Right lobe of liver (tissue), 4 donors: ENCODE measurements at regions not wholly inside any gene's neighbourhood (a gene's known extent, or its start where the extent isn't known, plus 50 kb on each side); places are given as distances from the start of the nearest gene placed in this dataset.

Source experiments
- POLR2A ChIP-seq: fragments of 450-650 bp; IDR thresholded peaks from one replicate; pipeline ENCODE4 v1.6.1; 2017; ENCODE audit warnings: antibody characterized with exemption, mild to moderate bottlenecking
- TF ChIP-seq, protein P1 (sequence below), 4 donors: fragments of 200-600 bp in 3 of 4; fragments of 450-650 bp in 1 of 4; IDR thresholded peaks; one replicate each; pipeline versions ENCODE4 v1.5.1 to v1.8.0; 2016 to 2022; ENCODE audit warnings: antibody characterized with exemption in 4 of 4, mild to moderate bottlenecking in 2 of 4
- donor health status: DM: no; HTN: no; CAD: no.
- donor health status: DM: no; HTN: no; CAD: no.
- donor health status: DM: no; HTN: yes; CAD: no.

DNA sequence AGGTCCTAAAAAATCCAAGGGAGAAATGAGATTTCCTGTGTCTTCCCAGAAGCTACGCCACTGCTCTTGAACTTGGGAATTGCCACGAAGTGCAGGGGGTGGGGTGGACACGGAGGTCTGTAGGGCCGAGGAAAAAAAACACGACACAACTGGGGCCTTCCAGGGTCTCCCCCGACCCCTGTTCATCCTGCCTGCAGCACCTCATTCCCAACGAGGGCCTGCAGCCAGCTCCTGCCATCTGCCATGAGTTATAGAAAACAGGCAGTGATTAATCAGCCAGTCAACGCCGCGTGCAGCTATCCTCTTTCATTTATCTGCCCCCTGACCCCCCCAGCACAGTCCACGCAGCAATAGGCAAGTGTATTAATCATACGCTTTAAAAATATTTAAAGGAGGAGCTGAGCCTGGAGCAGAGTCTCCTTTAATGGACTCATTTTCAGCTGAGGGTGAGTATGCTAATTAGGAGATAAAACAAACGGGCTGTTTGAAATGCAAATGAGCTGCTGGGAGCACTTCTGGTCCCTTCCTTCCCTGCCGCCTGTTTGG, 209.9 kb downstream of the TFCP2L1 start:
- TF ChIP-seq, protein P1, sequence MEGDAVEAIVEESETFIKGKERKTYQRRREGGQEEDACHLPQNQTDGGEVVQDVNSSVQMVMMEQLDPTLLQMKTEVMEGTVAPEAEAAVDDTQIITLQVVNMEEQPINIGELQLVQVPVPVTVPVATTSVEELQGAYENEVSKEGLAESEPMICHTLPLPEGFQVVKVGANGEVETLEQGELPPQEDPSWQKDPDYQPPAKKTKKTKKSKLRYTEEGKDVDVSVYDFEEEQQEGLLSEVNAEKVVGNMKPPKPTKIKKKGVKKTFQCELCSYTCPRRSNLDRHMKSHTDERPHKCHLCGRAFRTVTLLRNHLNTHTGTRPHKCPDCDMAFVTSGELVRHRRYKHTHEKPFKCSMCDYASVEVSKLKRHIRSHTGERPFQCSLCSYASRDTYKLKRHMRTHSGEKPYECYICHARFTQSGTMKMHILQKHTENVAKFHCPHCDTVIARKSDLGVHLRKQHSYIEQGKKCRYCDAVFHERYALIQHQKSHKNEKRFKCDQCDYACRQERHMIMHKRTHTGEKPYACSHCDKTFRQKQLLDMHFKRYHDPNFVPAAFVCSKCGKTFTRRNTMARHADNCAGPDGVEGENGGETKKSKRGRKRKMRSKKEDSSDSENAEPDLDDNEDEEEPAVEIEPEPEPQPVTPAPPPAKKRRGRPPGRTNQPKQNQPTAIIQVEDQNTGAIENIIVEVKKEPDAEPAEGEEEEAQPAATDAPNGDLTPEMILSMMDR (IDR thresholded peaks at IDR 0.05), result no peak
- TF ChIP-seq POLR2A, result no peak
